Activated CD8-positive, alpha-beta T cell treated with anti-CD3 and anti-CD28 coated beads, Interleukin-2, amount 10 ng/mL, durations not matched to agents 7 days and 5 days (primary cell): ENCODE measurements at regions not wholly inside any gene's neighbourhood (a gene's known extent, or its start where the extent isn't known, plus 50 kb on each side); places are given as distances from the start of the nearest gene placed in this dataset.

ENCODE experiments used
- ATAC-seq: fragments of 150-1000 bp; cut with Tn5 transposase; one replicate; pipeline ENCODE4 v1.10.0; 2021; ENCODE audit warnings: moderate library complexity
- CTCF ChIA-PET: fragments of 350-600 bp; sonication (Branson Sonifier 250); formaldehyde crosslinking; loops from one replicate; lab custom pipeline; 2021; ENCODE audit warnings: antibody characterized with exemption; lab: Charles Lee
- POLR2A ChIA-PET: fragments of 350-600 bp; sonication (Branson Sonifier 250); formaldehyde crosslinking; loops from one replicate; lab custom pipeline; 2021; ENCODE audit warnings: antibody characterized with exemption; lab: Charles Lee
- DNase-seq: peaks from one replicate; pipeline ENCODE4 v3.0.0-alpha.2; 2020
- H3K27ac Mint-ChIP-seq: one replicate; pipeline ENCODE4 v1.8.0; 2021; ENCODE audit warnings: mild to moderate bottlenecking, mixed read lengths
- H3K27me3 Mint-ChIP-seq: one replicate; pipeline ENCODE4 v1.8.0; 2021; ENCODE audit warnings: low read depth, mixed read lengths
- H3K36me3 Mint-ChIP-seq: one replicate; pipeline ENCODE4 v1.8.0; 2021; ENCODE audit warnings: low read depth, mixed read lengths
- H3K4me1 Mint-ChIP-seq: one replicate; pipeline ENCODE4 v1.8.0; 2021; ENCODE audit warnings: low read depth, mixed read lengths
- H3K4me3 Mint-ChIP-seq: one replicate; pipeline ENCODE4 v1.8.0; 2021; ENCODE audit warnings: mild to moderate bottlenecking, mixed read lengths
- H3K9me3 Mint-ChIP-seq: one replicate; pipeline ENCODE4 v1.8.0; 2022; ENCODE audit warnings: mixed read lengths; ENCODE audit not compliant: insufficient read depth

DNA sequence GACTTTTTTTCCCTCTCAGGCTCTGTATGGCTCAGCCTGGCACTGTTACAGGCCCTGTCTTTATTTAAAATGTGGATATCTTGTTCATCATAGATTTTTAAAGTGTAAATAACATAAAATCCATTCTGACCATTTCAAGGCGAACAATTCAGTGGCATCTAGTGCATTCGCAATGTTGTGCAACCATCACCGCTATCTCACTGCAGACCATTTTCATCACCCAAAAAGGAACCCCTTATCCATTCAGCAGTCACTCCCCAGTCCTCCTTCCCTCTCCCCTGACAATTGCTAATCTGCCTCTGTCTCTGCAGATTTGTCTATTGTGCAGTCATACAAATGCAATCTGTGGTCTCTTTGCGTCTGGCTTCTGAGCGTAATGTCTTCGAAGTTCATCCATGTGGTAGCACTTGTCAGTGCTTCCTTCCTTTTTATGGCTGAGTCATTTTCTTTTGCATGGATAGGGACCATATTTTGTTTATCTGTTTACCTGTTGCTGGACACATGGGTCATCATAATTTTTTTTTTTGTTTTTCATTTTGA lies 148.8 kb upstream of the LHX5 start:
- Mint-ChIP-seq H3K4me3 (no peak overlapping the region), H3K27ac (no peak overlapping the region), H3K27me3 (no peaks in the 10 kb centered on the region), H3K36me3 (no peaks in the 10 kb centered on the region), H3K9me3 (peaks cover 2% of the 10 kb centered on the region), H3K4me1 (no peaks in the 10 kb centered on the region)
- no peak for ATAC-seq
- no peak for DNase-seq
- CTCF ChIA-PET = no interaction called here
- POLR2A ChIA-PET = no interaction called here

DNA sequence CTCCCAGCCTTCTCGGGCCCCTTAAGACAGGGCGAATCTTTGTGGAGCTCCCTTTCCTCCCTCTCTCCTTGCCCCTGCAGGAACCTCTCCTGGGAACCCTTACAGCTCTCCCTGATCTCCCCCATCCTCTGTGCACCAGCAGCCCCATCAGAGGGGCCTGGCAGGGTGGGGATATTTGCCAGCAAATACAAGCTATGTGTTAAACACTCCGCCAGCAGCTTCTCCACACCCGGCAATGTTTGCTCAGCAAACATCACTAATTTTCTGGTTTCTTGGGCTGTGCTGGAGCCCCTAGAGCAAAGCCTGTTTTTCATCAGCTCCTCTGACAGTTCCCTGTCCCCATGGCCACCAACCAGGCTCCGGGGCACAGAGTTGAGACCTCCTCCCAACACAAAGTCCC lies 147.5 kb upstream of the LHX5 start:
- CTCF ChIA-PET = no interaction called here
- H3K4me1 Mint-ChIP-seq = no peaks in the 10 kb centered on the region

DNA sequence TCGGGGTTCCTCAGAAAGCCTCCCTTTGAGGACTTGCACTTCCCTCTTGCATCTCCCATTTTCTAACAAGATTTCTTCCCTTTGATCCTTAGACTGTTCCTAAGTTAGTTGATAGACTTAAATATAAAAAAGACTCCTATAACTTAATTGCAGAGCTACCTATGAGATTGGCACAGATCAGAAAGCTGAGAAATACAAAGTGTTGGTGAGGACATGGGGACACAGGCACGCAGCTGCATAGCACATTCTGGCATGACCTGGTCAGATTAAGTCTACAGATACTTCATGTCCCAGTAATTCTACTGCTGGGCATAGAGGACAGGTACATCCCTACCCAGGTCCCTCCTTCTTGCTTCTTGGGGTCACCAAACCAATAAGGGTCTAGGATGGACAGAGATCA lies 141.7 kb upstream of the LHX5 start:
- DNase-seq (no peak), ATAC-seq (no peak)
- Mint-ChIP-seq H3K9me3 (no peaks in the 10 kb centered on the region), H3K4me3 (no peak overlapping the region), H3K27me3 (peaks cover 35% of the 10 kb centered on the region), H3K36me3 (no peaks in the 10 kb centered on the region), H3K4me1 (no peaks in the 10 kb centered on the region), H3K27ac (no peak overlapping the region)
- POLR2A ChIA-PET = no interaction called here
- CTCF ChIA-PET = no interaction called here

More for the DNA sequence above, 147.5 kb upstream of the LHX5 start:
- H3K27ac Mint-ChIP-seq = no peak overlapping the region
- DNase-seq = no peak
- no peaks in the 10 kb centered on the region for H3K9me3 Mint-ChIP-seq
- H3K36me3 Mint-ChIP-seq = no peaks in the 10 kb centered on the region
- POLR2A ChIA-PET = no interaction called here
- no peaks in the 10 kb centered on the region for H3K27me3 Mint-ChIP-seq
- no peak for ATAC-seq
- H3K4me3 Mint-ChIP-seq = no peak overlapping the region

DNA sequence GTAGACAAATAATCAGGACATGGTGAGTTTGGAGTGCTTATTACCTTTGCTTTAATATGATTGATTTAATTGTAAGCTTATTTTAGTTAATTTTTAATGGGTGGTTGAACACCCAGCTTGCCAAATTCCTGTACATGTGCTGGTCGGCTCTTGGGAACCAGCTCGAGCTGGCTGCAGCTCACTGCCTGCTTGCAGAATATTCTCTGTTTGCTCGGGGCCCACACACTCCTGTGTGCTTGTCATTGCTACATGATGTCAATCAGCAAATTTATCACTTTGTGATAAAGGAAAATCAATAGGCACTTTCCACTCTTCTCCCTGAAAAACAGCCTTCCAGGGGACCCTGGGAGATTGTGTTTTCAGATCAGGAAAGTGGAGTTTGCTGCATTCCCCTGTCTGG lies 141.1 kb upstream of the LHX5 start:
- H3K9me3 Mint-ChIP-seq = no peaks in the 10 kb centered on the region
- peaks cover 35% of the 10 kb centered on the region for H3K27me3 Mint-ChIP-seq
- ATAC-seq = no peak
- DNase-seq = no peak
- ChIA-PET POLR2A (no interaction called here), CTCF (no interaction called here)
- H3K36me3 Mint-ChIP-seq = no peaks in the 10 kb centered on the region
- H3K4me3 Mint-ChIP-seq = no peak overlapping the region
- H3K27ac Mint-ChIP-seq = no peak overlapping the region
- no peaks in the 10 kb centered on the region for H3K4me1 Mint-ChIP-seq

DNA sequence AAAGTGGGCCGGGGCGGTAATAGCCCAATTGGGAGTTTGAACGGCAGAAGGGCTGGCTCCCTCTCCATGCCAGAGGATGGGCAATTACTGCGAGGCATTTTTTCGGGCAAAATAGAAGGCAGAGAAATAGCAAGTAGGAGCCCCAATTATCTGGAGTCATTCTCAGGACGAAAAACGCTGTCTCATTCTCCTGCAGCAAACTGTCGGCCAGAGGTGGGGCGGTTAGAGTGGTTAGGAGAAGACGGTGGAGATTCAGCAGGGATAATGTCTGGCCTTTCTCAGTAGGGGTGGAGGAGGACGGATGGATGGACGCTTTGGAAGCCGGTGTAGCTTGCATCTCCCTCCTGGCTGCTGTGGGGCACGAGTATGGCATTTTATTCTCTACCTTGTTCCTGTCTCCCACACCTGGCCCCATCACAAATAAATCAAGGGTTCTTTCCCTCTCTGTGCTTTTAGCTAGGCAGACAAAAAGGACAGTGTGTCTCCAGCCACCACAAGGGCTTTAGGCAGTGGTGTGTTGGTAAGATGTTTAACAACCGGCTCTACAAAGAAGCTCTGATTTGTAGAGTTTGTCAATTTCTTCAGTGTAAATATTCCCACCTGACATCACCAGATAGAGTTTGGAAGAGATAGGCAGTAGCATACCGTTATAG lies 140.5 kb upstream of the LHX5 start:
- Mint-ChIP-seq H3K4me1 (no peaks in the 10 kb centered on the region), H3K27me3 (peaks cover 35% of the 10 kb centered on the region), H3K4me3 (no peak overlapping the region), H3K27ac (no peak overlapping the region), H3K36me3 (no peaks in the 10 kb centered on the region), H3K9me3 (no peaks in the 10 kb centered on the region)
- DNase-seq (no peak), ATAC-seq (no peak)
- CTCF ChIA-PET = no interaction called here
- POLR2A ChIA-PET = no interaction called here

DNA sequence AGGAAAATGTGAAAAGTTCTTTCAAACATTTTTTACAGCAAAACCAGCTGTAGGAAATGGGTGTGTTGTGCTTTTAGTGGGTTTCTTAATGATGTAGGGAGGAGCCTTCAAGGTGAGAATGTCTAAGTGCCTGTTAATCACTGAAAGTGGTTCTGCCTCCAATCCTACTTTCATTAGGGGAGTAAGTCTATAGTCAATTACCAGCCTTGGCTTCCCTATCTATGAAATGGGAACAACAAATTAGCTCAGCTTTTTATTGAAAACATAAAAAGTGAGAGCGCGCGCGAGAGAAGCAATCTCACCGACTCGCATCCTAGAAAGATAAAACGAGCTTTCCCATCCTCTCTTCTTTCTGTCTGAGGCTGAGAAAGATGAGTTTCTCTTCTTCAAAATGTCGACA lies 140.0 kb upstream of the LHX5 start:
- POLR2A ChIA-PET = no interaction called here
- DNase-seq (no peak), ATAC-seq (no peak)
- H3K27me3 Mint-ChIP-seq = peaks cover 35% of the 10 kb centered on the region
- no peaks in the 10 kb centered on the region for H3K4me1 Mint-ChIP-seq
- H3K9me3 Mint-ChIP-seq = no peaks in the 10 kb centered on the region
- no peaks in the 10 kb centered on the region for H3K36me3 Mint-ChIP-seq
- no peak overlapping the region for H3K4me3 Mint-ChIP-seq
- CTCF ChIA-PET = no interaction called here
- H3K27ac Mint-ChIP-seq = no peak overlapping the region

DNA sequence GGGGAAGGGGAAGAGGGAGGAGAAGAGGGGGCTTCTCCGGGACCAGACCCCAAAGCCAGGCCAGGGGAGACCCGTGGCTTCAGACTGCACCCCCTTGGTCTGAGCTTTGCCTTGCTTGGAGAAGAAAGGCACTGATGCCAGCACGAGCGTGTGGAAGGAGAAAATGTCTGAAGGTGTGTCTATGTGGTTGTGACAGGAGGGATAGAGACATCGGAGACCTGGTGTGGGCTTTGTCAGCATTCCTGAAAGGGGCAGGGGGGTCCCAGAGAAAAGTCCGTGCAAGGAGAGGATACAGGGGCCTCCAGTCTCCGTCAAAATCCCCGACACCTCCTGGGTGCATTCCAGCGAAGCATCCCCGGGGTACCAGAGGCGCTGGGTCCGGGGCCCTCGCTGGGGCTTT lies 139.0 kb upstream of the LHX5 start:
- peaks cover 35% of the 10 kb centered on the region for H3K27me3 Mint-ChIP-seq
- POLR2A ChIA-PET = no interaction called here
- no peaks in the 10 kb centered on the region for H3K9me3 Mint-ChIP-seq

DNA sequence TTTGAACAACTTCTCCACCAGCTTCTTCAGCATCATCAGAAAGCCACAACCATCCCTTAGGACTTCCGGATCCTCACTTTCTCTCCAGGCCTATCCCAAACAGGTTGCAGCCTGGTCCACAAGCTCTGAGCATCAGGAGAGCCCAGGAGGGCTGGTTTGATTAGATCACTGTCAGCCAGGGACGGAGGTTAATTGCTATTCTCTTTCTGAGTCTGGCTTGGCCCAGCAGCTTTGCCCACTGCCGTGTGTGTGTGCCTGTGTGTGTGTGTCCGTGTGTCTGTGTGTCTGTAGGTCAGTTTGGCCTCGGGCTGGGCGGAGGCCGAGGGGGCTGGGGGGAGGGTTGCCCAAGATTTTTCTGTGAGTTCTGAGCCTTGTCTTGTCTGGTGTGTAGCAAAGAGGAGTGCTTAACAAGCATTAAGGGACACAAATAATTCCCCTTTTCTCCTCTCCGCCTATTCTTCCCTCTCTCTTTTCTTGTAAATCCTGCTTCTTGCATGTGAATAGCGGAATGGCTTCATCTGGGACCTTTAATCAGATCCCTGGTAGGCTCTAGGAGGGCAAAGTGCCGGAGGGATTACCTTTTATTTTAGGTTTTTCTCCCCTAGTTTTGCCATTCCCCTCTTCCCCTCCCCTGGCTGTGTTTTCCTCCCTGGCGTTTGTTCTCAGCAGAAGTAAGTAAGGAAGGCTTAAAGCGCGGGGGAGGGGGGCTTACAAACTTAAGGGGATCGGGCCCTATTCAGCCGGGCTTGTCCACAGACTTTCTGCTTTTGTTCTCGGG lies 138.2 kb upstream of the LHX5 start:
- DNase-seq (no peak), ATAC-seq (no peak)
- Mint-ChIP-seq H3K27me3 (peaks cover 35% of the 10 kb centered on the region), H3K4me1 (no peaks in the 10 kb centered on the region), H3K9me3 (no peaks in the 10 kb centered on the region), H3K27ac (no peak overlapping the region), H3K36me3 (no peaks in the 10 kb centered on the region), H3K4me3 (no peak overlapping the region)
- POLR2A ChIA-PET = no interaction called here
- CTCF ChIA-PET = no interaction called here

More for the DNA sequence above, 139.0 kb upstream of the LHX5 start:
- Mint-ChIP-seq H3K4me3 (no peak overlapping the region), H3K27ac (no peak overlapping the region), H3K4me1 (no peaks in the 10 kb centered on the region), H3K36me3 (no peaks in the 10 kb centered on the region)
- CTCF ChIA-PET = no interaction called here
- ATAC-seq (no peak), DNase-seq (no peak)

DNA sequence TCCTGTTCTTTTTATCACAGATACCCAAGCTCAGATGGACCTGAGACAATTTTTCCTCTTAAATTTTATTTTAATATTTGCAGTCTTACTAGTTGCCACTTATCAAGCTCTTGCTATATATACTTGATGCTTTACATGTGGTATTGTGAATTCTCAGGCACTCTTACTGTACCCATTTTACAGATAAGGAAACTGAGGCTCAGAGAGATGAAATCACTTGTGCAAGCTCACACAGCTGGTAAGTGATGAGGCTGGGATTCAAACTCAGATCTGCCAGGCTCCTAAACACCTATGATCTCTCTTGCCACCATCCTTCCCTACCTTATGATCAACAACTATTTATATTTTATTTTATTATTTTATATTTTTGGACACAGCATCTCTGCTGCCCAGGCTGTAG lies 133.0 kb upstream of the LHX5 start:
- Mint-ChIP-seq H3K4me3 (no peak overlapping the region), H3K9me3 (no peaks in the 10 kb centered on the region), H3K27ac (no peak overlapping the region), H3K4me1 (no peaks in the 10 kb centered on the region), H3K27me3 (peaks cover 7% of the 10 kb centered on the region), H3K36me3 (no peaks in the 10 kb centered on the region)
- ATAC-seq (no peak), DNase-seq (no peak)
- POLR2A ChIA-PET = no interaction called here
- CTCF ChIA-PET = no interaction called here

DNA sequence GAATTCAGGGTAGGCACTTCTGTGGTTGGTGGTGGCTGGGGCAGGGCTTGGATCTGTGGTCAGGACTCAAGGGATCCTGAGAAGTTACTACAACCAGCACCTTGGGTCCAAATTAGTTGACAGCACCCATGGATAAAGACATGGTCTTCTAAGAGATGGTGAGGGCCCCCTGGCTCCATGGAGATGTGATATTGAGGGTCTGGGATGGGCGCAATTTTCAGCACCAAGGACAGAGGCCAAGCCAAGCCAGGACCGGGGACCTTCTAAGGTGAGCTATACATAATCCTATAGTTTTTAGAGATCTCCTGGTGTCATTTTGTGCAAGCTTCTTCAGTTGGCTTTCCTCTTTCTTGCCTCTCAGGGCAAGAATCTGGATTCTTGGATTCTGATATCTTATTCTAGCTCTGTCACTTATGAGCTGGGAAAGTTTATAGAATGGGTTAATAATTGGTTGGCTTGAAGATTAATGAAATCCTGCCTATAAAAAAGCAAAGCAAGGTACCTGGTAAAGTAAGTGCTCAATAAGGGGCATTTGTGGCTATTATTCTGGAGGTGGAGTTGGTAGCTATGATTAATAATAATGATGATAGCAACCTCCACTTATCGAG lies 130.1 kb upstream of the LHX5 start:
- ChIA-PET POLR2A (no interaction called here), CTCF (interaction anchor here (1.5 kb wide), 1 partner anchor 37 kb away, joined by 3 read pairs; no protein-coding TSS in a partner anchor)
- ATAC-seq (no peak), DNase-seq (peak; percentile 32)
- H3K4me3 Mint-ChIP-seq = no peak overlapping the region
- H3K4me1 Mint-ChIP-seq = no peaks in the 10 kb centered on the region
- H3K9me3 Mint-ChIP-seq = no peaks in the 10 kb centered on the region
- no peak overlapping the region for H3K27ac Mint-ChIP-seq
- no peaks in the 10 kb centered on the region for H3K36me3 Mint-ChIP-seq
- no peaks in the 10 kb centered on the region for H3K27me3 Mint-ChIP-seq

DNA sequence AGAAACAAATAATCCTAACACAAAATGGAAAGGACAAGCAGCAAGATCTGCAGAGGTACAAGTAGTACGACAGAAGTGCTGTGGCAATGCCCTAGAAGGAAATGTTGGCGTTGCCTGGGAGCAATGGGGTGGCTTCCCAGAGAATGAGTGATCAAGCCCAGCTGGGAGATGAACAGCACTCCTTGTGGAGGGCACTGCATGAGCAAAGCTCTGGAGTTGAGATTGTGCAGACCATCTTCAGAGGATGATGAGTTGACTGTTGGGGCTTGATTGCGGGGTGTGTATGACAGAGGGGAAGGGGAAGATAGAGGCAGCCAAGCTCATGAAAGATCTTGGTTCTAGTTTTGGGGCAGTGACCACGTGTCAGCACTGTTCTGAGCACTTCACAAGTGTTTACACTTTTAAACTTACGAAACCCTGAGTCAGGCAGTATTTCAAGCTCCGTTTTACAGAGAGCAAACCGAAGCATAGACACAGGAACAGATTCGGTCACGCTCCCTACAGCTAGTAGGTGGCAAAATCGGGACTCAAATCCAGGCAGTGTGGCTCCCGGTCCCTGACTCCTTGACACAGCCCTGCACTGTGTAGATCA lies 127.2 kb upstream of the LHX5 start:
- POLR2A ChIA-PET = no interaction called here
- H3K27ac Mint-ChIP-seq = no peak overlapping the region

DNA sequence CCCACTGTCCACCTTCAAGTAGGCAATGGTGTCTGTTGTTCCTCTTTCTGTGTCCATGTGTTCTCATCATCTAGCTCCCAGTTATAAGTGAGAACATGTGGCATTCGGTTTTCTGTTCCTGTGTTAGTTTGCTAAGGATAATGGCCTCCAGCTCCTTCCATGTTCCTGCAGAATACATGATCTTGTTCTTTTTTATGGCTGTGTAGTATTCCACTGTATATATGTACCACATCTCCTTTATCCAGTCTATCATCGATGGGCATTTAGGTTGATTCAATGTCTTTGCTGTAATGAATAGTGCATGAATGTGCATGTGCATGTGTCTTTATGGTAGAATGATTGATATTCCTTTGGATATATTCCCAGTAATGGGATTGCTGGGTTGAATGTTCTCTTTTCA lies 123.3 kb upstream of the LHX5 start:
- peaks cover 14% of the 10 kb centered on the region for H3K27me3 Mint-ChIP-seq
- H3K9me3 Mint-ChIP-seq = no peaks in the 10 kb centered on the region
- H3K36me3 Mint-ChIP-seq = no peaks in the 10 kb centered on the region
- POLR2A ChIA-PET = no interaction called here
- CTCF ChIA-PET = no interaction called here
- no peaks in the 10 kb centered on the region for H3K4me1 Mint-ChIP-seq
- no peak overlapping the region for H3K27ac Mint-ChIP-seq
- no peak for DNase-seq
- H3K4me3 Mint-ChIP-seq = no peak overlapping the region
- no peak for ATAC-seq

More for the DNA sequence above, 127.2 kb upstream of the LHX5 start:
- Mint-ChIP-seq H3K27me3 (no peaks in the 10 kb centered on the region), H3K4me3 (no peak overlapping the region), H3K9me3 (no peaks in the 10 kb centered on the region), H3K4me1 (no peaks in the 10 kb centered on the region), H3K36me3 (no peaks in the 10 kb centered on the region)
- CTCF ChIA-PET = no interaction called here
- no peak for DNase-seq
- no peak for ATAC-seq
